ENCODE measurements at regions not wholly inside any gene's neighbourhood (a gene's known extent, or its start where the extent isn't known, plus 50 kb on each side); places are given as distances from the start of the nearest gene placed in this dataset.

DNA sequence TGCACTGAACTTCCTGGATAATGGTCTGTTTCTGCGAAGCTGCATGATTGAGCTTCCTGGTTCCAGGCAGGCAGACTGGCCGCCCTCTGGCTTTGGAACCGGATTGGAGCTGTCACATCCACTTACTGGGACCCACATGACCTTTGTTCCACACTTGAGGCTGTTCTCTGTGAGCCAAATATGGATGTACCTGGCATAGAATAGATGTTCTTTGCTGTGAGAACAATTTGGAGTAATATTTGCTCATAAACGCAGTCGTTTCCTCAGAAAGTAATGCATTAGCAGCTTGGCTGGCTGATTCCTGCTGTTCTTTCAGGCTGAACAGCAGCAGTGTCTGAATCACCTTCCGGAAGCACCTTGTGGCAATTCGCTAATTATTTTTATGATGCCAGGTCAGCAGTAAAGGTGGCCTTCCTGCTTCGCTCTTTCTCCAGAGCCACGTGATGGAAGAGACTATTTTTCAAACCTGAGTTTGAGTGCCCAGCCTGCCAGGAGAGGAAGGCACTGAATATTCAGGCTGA is 78.1 kb upstream of the BOD1L1 start:
- H3K27me3 ChIP-seq (ENCODE audit: control insufficient read depth, insufficient read depth, low read length): no peaks in the 10 kb centered on the region
- H3K9me3 ChIP-seq (ENCODE audit: control insufficient read depth, low read depth, low read length): no peaks in the 10 kb centered on the region
- H3K4me3 ChIP-seq (ENCODE audit: low read length): no peak overlapping the region
- peak overlapping the region; percentile 78 for H3K27ac ChIP-seq (ENCODE audit: low read length)
- H3K36me3 ChIP-seq (ENCODE audit: control insufficient read depth, insufficient read depth, low read length): no peaks in the 10 kb centered on the region
- H3K4me1 ChIP-seq (ENCODE audit: control insufficient read depth, insufficient read depth, low read length): peaks cover 44% of the 10 kb centered on the region
- peak; percentile 72 to 83 for DNase-seq
- no CpG with 5 or more reads among the region's 9 CpGs for WGBS (ENCODE audit: insufficient coverage, low lambda C conversion rate)

- no peaks in the 10 kb centered on the region for H3K9me3 ChIP-seq (ENCODE audit: control insufficient read depth, low read depth, low read length)
- H3K36me3 ChIP-seq (ENCODE audit: control insufficient read depth, insufficient read depth, low read length): no peaks in the 10 kb centered on the region
- no peak overlapping the region for H3K4me3 ChIP-seq (ENCODE audit: low read length)
- H3K27ac ChIP-seq (ENCODE audit: low read length): peak overlapping the region; percentile 78
- DNase-seq: no peak
- no peaks in the 10 kb centered on the region for H3K27me3 ChIP-seq (ENCODE audit: control insufficient read depth, insufficient read depth, low read length)
- H3K4me1 ChIP-seq (ENCODE audit: control insufficient read depth, insufficient read depth, low read length): peaks cover 42% of the 10 kb centered on the region
Measured at GRCh38 chr4:13706120-13706519, 78.6 kb upstream of the BOD1L1 start.

DNA sequence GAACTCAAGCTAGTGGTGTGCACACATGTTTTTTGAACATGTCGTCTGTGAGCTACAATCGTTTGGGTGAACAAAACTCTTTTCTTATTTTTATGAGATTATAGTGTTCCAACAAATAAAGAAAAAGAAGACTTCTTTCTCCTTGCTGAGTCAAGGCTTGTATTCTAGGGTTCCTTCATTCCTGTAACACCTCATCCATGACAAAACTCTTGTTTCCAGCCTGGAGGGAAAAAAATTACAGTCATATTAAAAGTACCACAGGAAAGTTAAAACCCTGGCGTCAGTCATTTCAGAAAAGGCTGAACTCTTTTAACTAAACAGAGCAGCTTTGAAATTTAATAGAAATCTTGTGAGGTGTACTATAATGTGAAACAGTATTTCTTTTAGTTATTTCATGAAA is 79.2 kb upstream of the BOD1L1 start:
- whole genome bisulfite sequencing (ENCODE audit: insufficient coverage, low lambda C conversion rate): no CpG with 5 or more reads among the region's 3 CpGs
- H3K27ac ChIP-seq (ENCODE audit: low read length): peak overlapping the region; percentile 78
- no peaks in the 10 kb centered on the region for H3K9me3 ChIP-seq (ENCODE audit: control insufficient read depth, low read depth, low read length)
- no peak for DNase-seq
- H3K27me3 ChIP-seq (ENCODE audit: control insufficient read depth, insufficient read depth, low read length): no peaks in the 10 kb centered on the region
- H3K4me3 ChIP-seq (ENCODE audit: low read length): no peak overlapping the region
- H3K4me1 ChIP-seq (ENCODE audit: control insufficient read depth, insufficient read depth, low read length): peaks cover 38% of the 10 kb centered on the region
- H3K36me3 ChIP-seq (ENCODE audit: control insufficient read depth, insufficient read depth, low read length): no peaks in the 10 kb centered on the region

- H3K4me1 ChIP-seq (ENCODE audit: control insufficient read depth, insufficient read depth, low read length): peaks cover 8% of the 10 kb centered on the region
- H3K36me3 ChIP-seq (ENCODE audit: control insufficient read depth, insufficient read depth, low read length): no peaks in the 10 kb centered on the region
- H3K27ac ChIP-seq (ENCODE audit: low read length): no peak overlapping the region
- H3K27me3 ChIP-seq (ENCODE audit: control insufficient read depth, insufficient read depth, low read length): no peaks in the 10 kb centered on the region
- DNase-seq: no peak
- no CpG with 5 or more reads among the region's 8 CpGs for WGBS (ENCODE audit: insufficient coverage, low lambda C conversion rate)
- H3K4me3 ChIP-seq (ENCODE audit: low read length): no peak overlapping the region
- H3K9me3 ChIP-seq (ENCODE audit: control insufficient read depth, low read depth, low read length): no peaks in the 10 kb centered on the region
Measured at GRCh38 chr4:13710246-13710885, 82.8 kb upstream of the BOD1L1 start.

GRCh38 chr4:13711233-13711785 is 83.8 kb upstream of the BOD1L1 start:
- Histone ChIP-seq H3K9me3 (ENCODE audit: control insufficient read depth, low read depth, low read length) (no peaks in the 10 kb centered on the region), H3K36me3 (ENCODE audit: control insufficient read depth, insufficient read depth, low read length) (no peaks in the 10 kb centered on the region), H3K27me3 (ENCODE audit: control insufficient read depth, insufficient read depth, low read length) (no peaks in the 10 kb centered on the region), H3K4me1 (ENCODE audit: control insufficient read depth, insufficient read depth, low read length) (peaks cover under 1% of the 10 kb centered on the region), H3K4me3 (ENCODE audit: low read length) (no peak overlapping the region), H3K27ac (ENCODE audit: low read length) (no peak overlapping the region)
- no CpG with 5 or more reads among the region's 5 CpGs for WGBS (ENCODE audit: insufficient coverage, low lambda C conversion rate)
- no peak for DNase-seq

- H3K27ac ChIP-seq (ENCODE audit: low read length): no peak overlapping the region
- no peak overlapping the region for H3K4me3 ChIP-seq (ENCODE audit: low read length)
- H3K4me1 ChIP-seq (ENCODE audit: control insufficient read depth, insufficient read depth, low read length): no peaks in the 10 kb centered on the region
- H3K9me3 ChIP-seq (ENCODE audit: control insufficient read depth, low read depth, low read length): no peaks in the 10 kb centered on the region
- H3K27me3 ChIP-seq (ENCODE audit: control insufficient read depth, insufficient read depth, low read length): no peaks in the 10 kb centered on the region
- WGBS (ENCODE audit: insufficient coverage, low lambda C conversion rate): 43% methylated on average over 1 of the region's 2 CpGs
- DNase-seq: peak in 1 of 2 donors; percentile 17
- no peaks in the 10 kb centered on the region for H3K36me3 ChIP-seq (ENCODE audit: control insufficient read depth, insufficient read depth, low read length)
Measured at GRCh38 chr4:13721894-13722293, 94.4 kb upstream of the BOD1L1 start.

DNA sequence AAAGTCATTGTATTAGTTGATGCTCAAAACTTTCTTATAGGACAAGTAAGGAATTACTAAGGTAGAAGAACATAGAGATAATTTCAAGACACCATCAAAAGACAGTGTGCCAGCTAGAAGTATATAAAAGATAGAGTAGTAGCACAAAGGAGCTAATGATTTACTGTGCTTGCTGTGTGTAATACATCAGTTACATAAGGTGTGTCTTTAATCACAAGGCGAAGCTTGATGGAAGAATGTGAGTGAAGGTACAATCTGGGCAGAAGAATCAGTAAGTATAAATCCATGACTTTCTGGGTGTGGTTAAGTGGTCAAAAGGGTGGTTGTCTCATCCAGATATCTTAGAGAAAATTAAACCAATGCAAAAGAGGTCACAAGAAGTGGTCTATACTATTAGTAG is 95.1 kb upstream of the BOD1L1 start:
- WGBS (ENCODE audit: insufficient coverage, low lambda C conversion rate): no CpG with 5 or more reads among the region's 1 CpG
- Histone ChIP-seq H3K9me3 (ENCODE audit: control insufficient read depth, low read depth, low read length) (no peaks in the 10 kb centered on the region), H3K4me1 (ENCODE audit: control insufficient read depth, insufficient read depth, low read length) (no peaks in the 10 kb centered on the region), H3K36me3 (ENCODE audit: control insufficient read depth, insufficient read depth, low read length) (no peaks in the 10 kb centered on the region), H3K4me3 (ENCODE audit: low read length) (no peak overlapping the region), H3K27ac (ENCODE audit: low read length) (no peak overlapping the region), H3K27me3 (ENCODE audit: control insufficient read depth, insufficient read depth, low read length) (no peaks in the 10 kb centered on the region)
- peak; percentile 15 to 33 for DNase-seq

- no peaks in the 10 kb centered on the region for H3K4me1 ChIP-seq (ENCODE audit: control insufficient read depth, insufficient read depth, low read length)
- H3K4me3 ChIP-seq (ENCODE audit: low read length): no peak overlapping the region
- no peaks in the 10 kb centered on the region for H3K36me3 ChIP-seq (ENCODE audit: control insufficient read depth, insufficient read depth, low read length)
- no peaks in the 10 kb centered on the region for H3K9me3 ChIP-seq (ENCODE audit: control insufficient read depth, low read depth, low read length)
- no peak overlapping the region for H3K27ac ChIP-seq (ENCODE audit: low read length)
- 60% methylated on average over 1 of the region's 6 CpGs for WGBS (ENCODE audit: insufficient coverage, low lambda C conversion rate)
- H3K27me3 ChIP-seq (ENCODE audit: control insufficient read depth, insufficient read depth, low read length): no peaks in the 10 kb centered on the region
- no peak for DNase-seq
Measured at GRCh38 chr4:13728761-13729160, 101.2 kb upstream of the BOD1L1 start.

DNA sequence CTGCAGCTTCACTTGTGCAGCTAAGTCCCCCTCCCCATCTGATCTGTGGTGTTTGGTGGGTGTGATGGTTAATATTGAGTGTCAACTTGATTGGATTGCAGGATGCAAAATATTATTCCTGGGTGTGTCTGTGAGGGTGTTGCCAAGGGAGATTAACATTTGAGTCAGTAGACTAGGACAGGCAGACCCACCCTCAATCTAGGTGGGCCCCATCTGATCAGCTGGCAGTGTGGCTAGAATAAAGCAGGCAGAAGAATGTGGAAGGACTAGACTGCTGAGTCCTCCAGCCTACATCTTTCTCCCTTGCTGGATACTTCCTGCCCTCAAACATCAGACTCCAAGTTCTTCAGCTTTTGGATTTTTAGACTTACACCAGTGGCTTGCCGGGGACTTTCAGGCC is 103.5 kb upstream of the BOD1L1 start:
- no peaks in the 10 kb centered on the region for H3K9me3 ChIP-seq (ENCODE audit: control insufficient read depth, low read depth, low read length)
- H3K27ac ChIP-seq (ENCODE audit: low read length): no peak overlapping the region
- no peak for DNase-seq
- no peaks in the 10 kb centered on the region for H3K36me3 ChIP-seq (ENCODE audit: control insufficient read depth, insufficient read depth, low read length)
- H3K27me3 ChIP-seq (ENCODE audit: control insufficient read depth, insufficient read depth, low read length): no peaks in the 10 kb centered on the region
- no peak overlapping the region for H3K4me3 ChIP-seq (ENCODE audit: low read length)
- H3K4me1 ChIP-seq (ENCODE audit: control insufficient read depth, insufficient read depth, low read length): no peaks in the 10 kb centered on the region
- WGBS (ENCODE audit: insufficient coverage, low lambda C conversion rate): no CpG with 5 or more reads among the region's 1 CpG

DNA sequence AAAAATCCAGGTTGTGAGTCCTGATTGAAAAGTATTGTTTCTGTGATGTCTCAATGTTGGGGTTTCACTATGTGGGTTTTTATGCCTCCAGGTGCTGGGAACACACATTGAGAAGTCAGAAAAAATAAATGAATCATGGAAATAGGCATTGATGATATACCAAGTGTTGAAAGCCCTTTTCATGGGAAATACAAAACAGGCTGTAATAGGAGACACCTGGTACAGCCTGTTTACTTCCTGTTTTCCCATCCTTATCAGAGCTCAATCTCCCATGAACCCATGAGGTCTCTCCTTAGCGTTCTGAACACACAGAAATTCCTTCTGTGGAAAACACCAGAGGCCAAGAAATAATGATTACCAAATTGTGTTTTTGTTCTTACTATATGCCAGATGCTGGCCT is 106.3 kb upstream of the BOD1L1 start:
- WGBS (ENCODE audit: insufficient coverage, low lambda C conversion rate): no CpG with 5 or more reads among the region's 1 CpG
- Histone ChIP-seq H3K4me1 (ENCODE audit: control insufficient read depth, insufficient read depth, low read length) (no peaks in the 10 kb centered on the region), H3K36me3 (ENCODE audit: control insufficient read depth, insufficient read depth, low read length) (no peaks in the 10 kb centered on the region), H3K27ac (ENCODE audit: low read length) (no peak overlapping the region), H3K27me3 (ENCODE audit: control insufficient read depth, insufficient read depth, low read length) (no peaks in the 10 kb centered on the region), H3K4me3 (ENCODE audit: low read length) (no peak overlapping the region), H3K9me3 (ENCODE audit: control insufficient read depth, low read depth, low read length) (no peaks in the 10 kb centered on the region)
- no peak for DNase-seq

GRCh38 chr4:13750594-13750993 is 123.1 kb upstream of the BOD1L1 start:
- WGBS (ENCODE audit: insufficient coverage, low lambda C conversion rate): 8% methylated on average over 2 of the region's 2 CpGs
- no peak overlapping the region for H3K4me3 ChIP-seq (ENCODE audit: low read length)
- H3K36me3 ChIP-seq (ENCODE audit: control insufficient read depth, insufficient read depth, low read length): no peaks in the 10 kb centered on the region
- DNase-seq: peak; percentile 8 to 50
- H3K27me3 ChIP-seq (ENCODE audit: control insufficient read depth, insufficient read depth, low read length): no peaks in the 10 kb centered on the region
- H3K9me3 ChIP-seq (ENCODE audit: control insufficient read depth, low read depth, low read length): no peaks in the 10 kb centered on the region
- peaks cover 5% of the 10 kb centered on the region for H3K4me1 ChIP-seq (ENCODE audit: control insufficient read depth, insufficient read depth, low read length)
- H3K27ac ChIP-seq (ENCODE audit: low read length): no peak overlapping the region
